GM21367 (cell line): ENCODE measurements at regions not wholly inside any gene's neighbourhood (a gene's known extent, or its start where the extent isn't known, plus 50 kb on each side); places are given as distances from the start of the nearest gene placed in this dataset.
"Not testable (repeated sequence)": the region's sequence is repeated elsewhere in the genome, so short reads cannot be mapped to it uniquely, and the experiment has no call there.

Experiments
- ATAC-seq: cut with Tn5 transposase; IDR thresholded peaks from one replicate; pipeline ENCODE4 v1.9.1; 2021; ENCODE audit not compliant: unreplicated experiment

DNA sequence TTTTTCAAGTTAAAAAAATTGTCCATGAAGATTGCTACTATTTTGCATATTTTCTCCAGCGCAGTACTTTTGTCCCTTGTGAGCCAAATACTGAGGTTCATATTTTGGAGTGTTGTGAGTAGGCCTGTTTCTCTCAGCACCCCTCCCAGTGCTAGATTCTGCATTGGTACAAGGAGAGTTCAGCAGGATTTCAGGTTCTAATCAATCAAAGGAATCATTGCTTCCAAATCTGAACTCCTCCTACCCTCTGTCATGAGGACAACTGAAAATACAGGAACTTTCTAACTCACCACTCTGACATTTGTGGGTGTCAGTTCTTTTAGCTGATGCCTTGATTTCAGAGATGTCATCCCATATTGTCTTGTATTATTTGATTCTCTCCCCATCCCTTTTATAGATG lies 299.9 kb downstream of the FZD1 start:
- no peak for ATAC-seq

- ATAC-seq, result no peak
These were observed 300.3 kb downstream of the FZD1 start for GRCh38 chr7:91564541-91564940.

- ATAC-seq, result no peak
These were observed 301.5 kb downstream of the FZD1 start for GRCh38 chr7:91565499-91566401.

DNA sequence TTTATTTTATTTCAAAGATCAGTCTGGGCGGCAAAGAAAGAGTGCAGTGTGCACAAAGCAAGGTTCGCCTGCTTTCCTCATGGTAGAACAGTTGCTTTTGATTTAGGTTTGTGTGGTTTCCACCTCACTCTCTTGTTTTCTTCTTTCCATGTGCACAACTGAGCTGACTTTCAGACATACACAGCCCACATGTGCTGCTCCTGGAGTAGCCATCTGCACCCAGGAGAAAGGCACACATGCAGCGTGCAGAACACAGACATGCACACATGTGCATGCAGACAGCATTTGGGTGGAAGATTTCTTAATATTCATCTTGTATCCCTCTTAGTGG lies 302.1 kb downstream of the FZD1 start:
- no peak for ATAC-seq

DNA sequence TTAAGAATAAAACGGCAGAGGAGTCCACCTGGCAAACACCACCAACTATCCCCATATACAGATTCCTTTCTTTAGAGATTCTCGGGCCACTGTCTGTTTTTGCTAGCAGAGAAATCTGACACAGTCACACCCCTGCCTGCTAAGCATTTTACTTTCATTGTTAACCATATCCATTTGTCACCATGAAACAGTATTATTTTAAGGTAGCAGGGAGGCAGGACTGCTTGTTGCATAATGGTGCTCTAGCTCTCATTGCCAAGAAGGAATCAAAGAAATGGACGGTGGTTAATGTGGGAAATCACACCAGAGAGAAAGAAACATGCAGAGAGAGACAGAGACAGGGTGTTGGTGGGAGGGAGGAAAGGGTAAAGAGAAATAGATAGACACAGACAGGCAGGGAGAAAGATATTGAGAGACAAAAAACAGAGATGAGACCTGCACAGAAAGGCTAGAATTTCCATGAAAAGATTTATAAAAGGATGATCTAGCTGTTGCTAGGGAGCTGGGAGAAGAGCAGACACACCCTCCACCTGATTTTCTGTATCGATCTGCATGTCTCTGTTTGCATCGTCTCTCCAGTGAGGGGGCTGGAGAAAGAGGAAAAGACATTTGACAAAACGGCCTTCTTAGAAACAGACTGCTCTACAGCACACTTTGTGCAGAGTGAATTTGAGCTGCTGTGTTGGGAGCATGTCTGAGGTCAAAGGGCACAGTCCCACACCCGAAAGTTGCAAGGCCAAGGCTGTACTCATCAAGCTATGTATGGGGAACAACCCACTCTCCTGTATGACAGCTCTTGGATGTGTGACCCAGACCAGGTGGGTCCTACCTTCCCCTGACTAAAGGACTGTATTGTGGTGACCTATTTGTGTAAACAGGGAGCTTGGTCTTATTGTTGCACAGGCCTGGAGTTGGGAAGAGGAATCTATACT lies 303.1 kb downstream of the FZD1 start:
- no peak for ATAC-seq

GRCh38 chr7:91568138-91568537 lies 303.9 kb downstream of the FZD1 start:
- no peak for ATAC-seq

GRCh38 chr7:91569728-91570457 lies 305.7 kb downstream of the FZD1 start:
- ATAC-seq, result no peak

DNA sequence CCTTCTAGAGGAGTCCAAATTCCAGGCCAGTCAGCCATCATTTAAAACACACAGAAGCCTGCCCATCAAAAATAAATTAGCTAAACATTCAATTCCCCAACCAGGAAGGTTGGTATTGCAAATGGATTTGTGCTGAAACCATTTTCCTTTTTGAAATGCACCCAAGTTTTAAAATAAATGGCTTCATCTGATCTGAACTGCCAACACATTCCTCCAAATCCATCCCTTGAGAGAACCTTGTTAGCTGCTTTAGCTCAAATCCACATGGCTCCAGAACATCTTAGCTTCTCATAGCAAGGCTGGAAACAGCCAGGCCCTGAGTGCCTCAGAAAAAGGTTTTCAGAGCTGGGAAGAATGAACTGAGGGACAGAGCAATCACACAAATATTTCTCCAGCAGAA lies 306.3 kb downstream of the FZD1 start:
- ATAC-seq, result no peak

DNA sequence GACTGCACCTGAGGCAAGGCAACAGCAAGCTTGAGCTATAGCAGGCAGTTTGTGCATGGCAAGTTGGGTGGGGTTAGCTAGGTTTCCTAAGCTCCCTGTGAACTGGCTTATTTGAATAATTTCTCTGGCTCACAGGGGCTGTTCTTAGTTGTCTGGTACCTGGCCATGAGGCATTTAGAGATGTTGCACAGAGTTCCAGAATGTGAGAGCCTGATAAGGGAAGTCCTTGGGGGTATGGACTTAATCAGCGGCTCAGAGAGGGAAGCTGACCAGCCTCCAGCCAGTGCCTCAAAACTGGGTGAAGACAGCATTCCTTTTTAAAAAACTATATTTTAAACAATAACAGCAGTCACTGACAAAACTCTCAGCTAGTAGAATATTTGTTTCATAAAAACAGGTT lies 307.4 kb downstream of the FZD1 start:
- ATAC-seq, result no peak

- no peak for ATAC-seq
These were observed 307.1 kb downstream of the MTERF1 start for GRCh38 chr7:91573405-91573804.

- ATAC-seq, result not testable (repeated sequence)
These were observed 304.0 kb downstream of the MTERF1 start for GRCh38 chr7:91576459-91576858.

GRCh38 chr7:91579837-91580236 lies 300.7 kb downstream of the MTERF1 start:
- no peak for ATAC-seq

DNA sequence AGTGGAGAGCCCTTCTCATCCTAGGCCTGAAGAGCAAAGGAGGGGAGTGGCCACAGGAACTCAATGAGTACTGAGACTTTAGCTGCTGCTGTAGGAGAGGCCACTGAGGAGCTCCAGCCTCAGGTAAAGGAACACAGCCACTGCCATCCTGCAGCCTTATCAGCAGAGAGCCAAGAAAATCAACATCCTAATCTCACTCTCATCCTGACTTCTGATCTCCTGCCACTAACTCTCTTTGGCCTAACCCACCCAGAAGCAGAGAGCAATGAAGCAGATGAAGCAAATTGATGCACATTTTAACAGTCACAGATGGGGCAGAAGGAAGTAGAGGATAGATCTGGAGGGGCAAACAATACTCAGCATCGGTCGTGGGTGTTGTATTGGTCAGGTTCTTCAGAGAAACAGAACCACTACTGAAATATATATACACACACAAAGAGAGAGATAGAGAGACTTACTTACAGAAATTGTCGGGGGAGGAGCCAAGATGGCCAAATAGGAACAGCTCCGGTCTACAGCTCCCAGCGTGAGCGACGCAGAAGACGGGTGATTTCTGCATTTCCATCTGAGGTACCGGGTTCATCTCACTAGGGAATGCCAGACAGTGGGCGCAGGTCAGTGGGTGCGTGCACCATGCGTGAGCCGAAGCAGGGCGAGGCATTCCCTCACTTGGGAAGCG lies 297.6 kb downstream of the MTERF1 start:
- ATAC-seq, result no peak

DNA sequence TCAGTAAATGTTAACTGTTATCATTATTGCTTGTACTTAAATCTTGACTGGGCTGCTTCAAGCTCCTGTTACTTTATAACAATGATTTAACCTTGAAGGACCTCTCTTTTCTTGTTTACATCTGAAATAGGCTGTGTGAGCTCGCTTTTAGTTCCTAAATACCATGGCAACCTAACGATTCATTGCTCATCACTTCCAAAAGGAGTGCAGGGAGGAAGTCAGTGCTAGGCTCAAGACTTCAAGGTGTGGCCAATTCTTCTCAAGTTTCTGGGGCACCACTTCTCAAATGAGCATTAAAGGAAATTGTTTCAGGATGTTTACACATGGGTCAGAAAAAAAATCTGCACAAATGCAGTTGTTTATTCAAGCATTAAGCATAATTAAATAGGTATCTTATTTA lies 284.2 kb downstream of the MTERF1 start:
- no peak for ATAC-seq

DNA sequence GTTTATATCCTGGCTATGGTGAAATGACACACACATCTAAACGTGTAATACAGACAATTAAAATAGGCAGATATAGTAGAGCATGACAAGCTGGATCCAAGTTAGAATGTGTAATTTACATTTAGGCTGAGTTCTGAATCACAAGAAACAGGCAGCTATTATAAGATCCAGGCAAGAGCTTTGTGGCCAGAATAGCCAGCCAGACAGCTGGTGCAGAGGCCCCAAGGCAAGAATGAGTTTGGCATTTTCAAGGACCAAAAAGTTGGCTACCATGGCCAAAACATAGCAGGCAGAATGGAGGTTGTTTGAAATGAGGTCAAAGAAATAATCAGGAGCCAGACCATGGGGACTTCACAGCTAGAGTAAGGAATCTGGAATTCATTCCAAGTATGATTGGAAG lies 281.7 kb downstream of the MTERF1 start:
- no peak for ATAC-seq

DNA sequence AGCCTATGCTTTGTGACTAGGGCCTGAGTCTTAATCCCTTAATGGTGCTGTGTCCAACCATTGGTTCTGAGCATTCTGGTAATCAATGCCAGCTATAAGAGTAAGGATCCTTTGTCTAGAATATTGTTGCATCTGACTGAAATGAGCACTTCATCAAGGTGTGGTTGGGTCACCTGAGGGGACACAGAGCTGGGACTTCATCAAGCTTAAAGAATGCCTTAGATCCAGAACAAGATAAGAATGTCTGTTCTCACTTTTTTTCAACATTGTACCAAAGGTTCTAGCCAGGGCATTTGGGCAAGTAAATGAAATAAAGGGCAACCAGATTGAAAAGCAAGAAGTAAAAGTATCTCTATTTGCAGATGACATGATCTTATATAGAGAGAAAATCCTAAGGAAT lies 280.4 kb downstream of the MTERF1 start:
- no peak for ATAC-seq

DNA sequence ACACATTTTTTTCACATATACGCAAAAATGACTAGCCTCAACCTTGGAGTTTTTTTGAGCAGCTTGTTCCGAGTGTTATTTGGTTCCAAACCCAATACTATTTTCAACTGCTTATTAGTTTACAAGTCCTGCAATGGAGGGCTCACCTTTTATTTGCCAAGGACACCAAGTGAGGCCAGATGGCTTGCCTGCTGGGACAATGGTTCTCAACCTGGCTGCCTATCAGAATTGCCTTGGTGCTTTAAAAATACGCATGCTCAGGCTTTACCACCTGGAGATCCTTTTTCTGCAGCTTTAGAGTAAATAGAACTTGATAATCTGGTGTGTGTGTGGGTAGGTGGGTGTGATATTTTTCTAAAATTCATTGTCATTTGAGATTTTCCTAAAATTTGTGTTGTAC lies 276.8 kb downstream of the MTERF1 start:
- ATAC-seq, result no peak

GRCh38 chr7:91608606-91609005 lies 271.9 kb downstream of the MTERF1 start:
- no peak for ATAC-seq

DNA sequence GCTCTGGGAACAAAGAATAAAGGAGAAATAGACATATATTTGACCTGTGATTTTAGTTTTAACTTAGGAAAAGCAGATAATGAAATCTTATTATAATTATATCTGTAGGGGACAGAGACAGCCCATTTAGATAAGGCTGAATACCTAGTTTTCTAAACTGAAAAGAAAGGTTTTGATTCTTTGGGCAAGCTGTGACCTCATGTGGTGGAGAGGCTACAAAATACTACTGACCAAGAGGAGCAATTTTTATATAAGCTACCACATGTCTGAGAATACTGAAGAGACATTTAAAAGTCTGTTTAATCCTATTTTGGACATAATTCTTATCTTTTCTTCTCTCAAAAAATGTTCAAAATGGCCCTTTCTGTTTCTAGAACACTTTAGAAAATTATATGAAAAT lies 271.0 kb downstream of the MTERF1 start:
- no peak for ATAC-seq

DNA sequence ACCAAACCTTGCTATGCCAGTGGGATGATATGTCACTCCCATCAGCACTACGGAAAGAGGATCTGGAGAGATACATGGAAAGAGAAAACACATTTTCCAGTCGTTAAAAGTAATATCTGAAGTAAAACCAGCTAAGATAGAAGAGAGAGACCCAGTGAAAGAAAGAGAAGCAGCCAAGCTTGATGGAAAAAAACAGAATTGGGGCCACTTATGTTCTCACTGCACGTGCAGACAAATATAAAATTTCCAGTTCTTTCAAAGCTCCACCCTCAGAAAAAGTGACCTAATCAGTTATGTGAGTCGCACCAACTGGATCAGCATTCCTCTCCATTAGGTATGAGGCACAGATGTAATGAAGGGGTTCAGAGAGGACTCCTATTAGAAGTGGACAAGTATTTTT lies 266.1 kb downstream of the MTERF1 start:
- no peak for ATAC-seq
